ENCODE measurements at regions not wholly inside any gene's neighbourhood (a gene's known extent, or its start where the extent isn't known, plus 50 kb on each side); places are given as distances from the start of the nearest gene placed in this dataset.

GRCh38 chr16:52052818-52053217 is 494.1 kb downstream of the TOX3 start (continued):
- TF ChIP-seq LRRFIP1 (CRISPR knock-in tag; conservative IDR thresholded peaks at IDR 0.05) (no peak), HES4 (CRISPR knock-in tag; IDR thresholded peaks at IDR 0.05; ENCODE audit: borderline replicate concordance) (no peak), PHF20 (CRISPR knock-in tag; IDR thresholded peaks at IDR 0.05) (no peak), YY1 (IDR thresholded peaks at IDR 0.05; ENCODE audit: insufficient read depth, insufficient replicate concordance, low read depth, low read length) (peak; percentile 20), REXO4 (CRISPR knock-in tag; IDR thresholded peaks at IDR 0.05; ENCODE audit: borderline replicate concordance) (no peak), ZNF138 (CRISPR knock-in tag; IDR thresholded peaks at IDR 0.05; ENCODE audit: low read depth) (no peak), EEA1 (CRISPR knock-in tag; IDR thresholded peaks at IDR 0.05; ENCODE audit: borderline replicate concordance) (no peak), PCBP1 (IDR thresholded peaks at IDR 0.05; ENCODE audit: borderline replicate concordance, low read depth, low read length) (no peak), HNF4G (IDR thresholded peaks at IDR 0.05; ENCODE audit: borderline replicate concordance, low read depth, low read length) (peak; percentile 68), HNF4G (CRISPR knock-in tag; IDR thresholded peaks at IDR 0.05; ENCODE audit: borderline replicate concordance, low read depth) (no peak), ZNF644 (CRISPR knock-in tag; IDR thresholded peaks at IDR 0.05; ENCODE audit: low read depth) (peak; percentile 80), FOXA3 (CRISPR knock-in tag; IDR thresholded peaks at IDR 0.05) (0 out of 2 replicates have a peak, but pooled peaks have one; percentile 22), REL (CRISPR knock-in tag; conservative IDR thresholded peaks at IDR 0.05) (no peak), PRMT3 (CRISPR knock-in tag; IDR thresholded peaks at IDR 0.05; ENCODE audit: borderline replicate concordance, low read depth) (no peak), STAT6 (CRISPR knock-in tag; IDR thresholded peaks at IDR 0.05; ENCODE audit: borderline replicate concordance) (no peak), TBX2 (CRISPR knock-in tag; IDR thresholded peaks at IDR 0.05; ENCODE audit: borderline replicate concordance) (no peak), IRF1 (CRISPR knock-in tag; IDR thresholded peaks at IDR 0.05; ENCODE audit: low read depth) (no peak), ZSCAN21 (CRISPR knock-in tag; IDR thresholded peaks at IDR 0.05; ENCODE audit: borderline replicate concordance) (no peak), NR1H2 (CRISPR knock-in tag; IDR thresholded peaks at IDR 0.05; ENCODE audit: borderline replicate concordance, low read depth) (no peak), NRL (CRISPR knock-in tag; IDR thresholded peaks at IDR 0.05; ENCODE audit: borderline replicate concordance) (no peak)
- TF ChIP-seq, protein P1, sequence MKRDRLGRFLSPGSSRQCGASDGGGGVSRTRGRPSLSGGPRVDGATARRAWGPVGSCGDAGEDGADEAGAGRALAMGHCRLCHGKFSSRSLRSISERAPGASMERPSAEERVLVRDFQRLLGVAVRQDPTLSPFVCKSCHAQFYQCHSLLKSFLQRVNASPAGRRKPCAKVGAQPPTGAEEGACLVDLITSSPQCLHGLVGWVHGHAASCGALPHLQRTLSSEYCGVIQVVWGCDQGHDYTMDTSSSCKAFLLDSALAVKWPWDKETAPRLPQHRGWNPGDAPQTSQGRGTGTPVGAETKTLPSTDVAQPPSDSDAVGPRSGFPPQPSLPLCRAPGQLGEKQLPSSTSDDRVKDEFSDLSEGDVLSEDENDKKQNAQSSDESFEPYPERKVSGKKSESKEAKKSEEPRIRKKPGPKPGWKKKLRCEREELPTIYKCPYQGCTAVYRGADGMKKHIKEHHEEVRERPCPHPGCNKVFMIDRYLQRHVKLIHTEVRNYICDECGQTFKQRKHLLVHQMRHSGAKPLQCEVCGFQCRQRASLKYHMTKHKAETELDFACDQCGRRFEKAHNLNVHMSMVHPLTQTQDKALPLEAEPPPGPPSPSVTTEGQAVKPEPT (CRISPR knock-in tag; IDR thresholded peaks at IDR 0.05; ENCODE audit: low read depth) = no peak
